ENCODE measurements at regions not wholly inside any gene's neighbourhood (a gene's known extent, or its start where the extent isn't known, plus 50 kb on each side); places are given as distances from the start of the nearest gene placed in this dataset.

- H3K27ac ChIP-seq (replicated peaks): no peak overlapping the region
- no peak for TF ChIP-seq GABPA (IDR thresholded peaks at IDR 0.05; ENCODE audit: low read depth)
- TF ChIP-seq SPI1 (IDR thresholded peaks at IDR 0.05; ENCODE audit: borderline replicate concordance, low read depth): no peak
- no peak for TF ChIP-seq REST (IDR thresholded peaks at IDR 0.05; ENCODE audit: insufficient replicate concordance, low read depth)
- TF ChIP-seq CTCF (IDR thresholded peaks at IDR 0.05; ENCODE audit: insufficient read depth, low read length): no peak
- TF ChIP-seq POLR2AphosphoS5 (IDR thresholded peaks at IDR 0.05; ENCODE audit: low read depth): no peak
- no peaks in the 10 kb centered on the region for H3K27me3 ChIP-seq (ENCODE audit: insufficient read depth, poor library complexity, severe bottlenecking)
- H3K4me3 ChIP-seq (replicated peaks; ENCODE audit: insufficient read depth, low read length): no peak overlapping the region
- no peak for DNase-seq (ENCODE audit: low read depth in 1 of 2, low spot score in 1 of 2)
Measured at GRCh38 chr1:60567256-60567655, 493.7 kb upstream of the C1orf87 start.

- Histone ChIP-seq H3K27me3 (ENCODE audit: insufficient read depth, poor library complexity, severe bottlenecking) (no peaks in the 10 kb centered on the region), H3K27ac (replicated peaks) (no peak overlapping the region)
- no peak for TF ChIP-seq SPI1 (IDR thresholded peaks at IDR 0.05; ENCODE audit: borderline replicate concordance, low read depth)
- TF ChIP-seq REST (IDR thresholded peaks at IDR 0.05; ENCODE audit: insufficient replicate concordance, low read depth): no peak
- no peak for TF ChIP-seq POLR2AphosphoS5 (IDR thresholded peaks at IDR 0.05; ENCODE audit: low read depth)
- TF ChIP-seq CTCF (IDR thresholded peaks at IDR 0.05; ENCODE audit: insufficient read depth, low read length): no peak
- no peak for TF ChIP-seq GABPA (IDR thresholded peaks at IDR 0.05; ENCODE audit: low read depth)
Measured at GRCh38 chr1:60564916-60565750, 491.6 kb upstream of the C1orf87 start.

GRCh38 chr1:60563777-60564535 is 490.4 kb upstream of the C1orf87 start:
- TF ChIP-seq GABPA (IDR thresholded peaks at IDR 0.05; ENCODE audit: low read depth) (no peak), POLR2AphosphoS5 (IDR thresholded peaks at IDR 0.05; ENCODE audit: low read depth) (no peak), CTCF (IDR thresholded peaks at IDR 0.05; ENCODE audit: insufficient read depth, low read length) (no peak), SPI1 (IDR thresholded peaks at IDR 0.05; ENCODE audit: borderline replicate concordance, low read depth) (no peak), REST (IDR thresholded peaks at IDR 0.05; ENCODE audit: insufficient replicate concordance, low read depth) (no peak)
- Histone ChIP-seq H3K4me3 (replicated peaks; ENCODE audit: insufficient read depth, low read length) (no peak overlapping the region), H3K27ac (replicated peaks) (no peak overlapping the region), H3K27me3 (ENCODE audit: insufficient read depth, poor library complexity, severe bottlenecking) (no peaks in the 10 kb centered on the region)
- no peak for DNase-seq (ENCODE audit: low read depth in 1 of 2, low spot score in 1 of 2)

More at GRCh38 chr1:60564916-60565750, 491.6 kb upstream of the C1orf87 start:
- no peak overlapping the region for H3K4me3 ChIP-seq (replicated peaks; ENCODE audit: insufficient read depth, low read length)
- DNase-seq (ENCODE audit: low read depth in 1 of 2, low spot score in 1 of 2): no peak

Measured in HL-60 (cell line).